Ishikawa (cell line): ENCODE measurements at regions not wholly inside any gene's neighbourhood (a gene's known extent, or its start where the extent isn't known, plus 50 kb on each side); places are given as distances from the start of the nearest gene placed in this dataset.

Experiments
- CEBPB ChIP-seq: IDR thresholded peaks from 2 replicates; pipeline ENCODE4 v1.6.1; 2012
- CREB1 ChIP-seq: IDR thresholded peaks from 2 replicates; pipeline ENCODE4 v1.6.1; 2012; ENCODE audit warnings: low read depth
- EGR1 ChIP-seq: IDR thresholded peaks from 2 replicates; pipeline ENCODE4 v1.6.1; 2012
- EP300 ChIP-seq: IDR thresholded peaks from 2 replicates; pipeline ENCODE4 v1.6.1; 2012; ENCODE audit warnings: borderline replicate concordance
- FOXM1 ChIP-seq: IDR thresholded peaks from 2 replicates; pipeline ENCODE4 v1.6.1; 2012; ENCODE audit warnings: low read depth, borderline replicate concordance
- NFIC ChIP-seq: IDR thresholded peaks from 2 replicates; pipeline ENCODE4 v1.6.1; 2012
- RAD21 ChIP-seq: IDR thresholded peaks from 2 replicates; pipeline ENCODE4 v1.6.1; 2012; ENCODE audit warnings: low read depth
- TAF1 ChIP-seq: IDR thresholded peaks from 2 replicates; pipeline ENCODE4 v1.6.1; 2012; ENCODE audit warnings: low read depth, mild to moderate bottlenecking
- TCF12 ChIP-seq: IDR thresholded peaks from 2 replicates; pipeline ENCODE4 v1.6.1; 2012; ENCODE audit warnings: low read depth
- TEAD4 ChIP-seq: IDR thresholded peaks from 2 replicates; pipeline ENCODE4 v1.6.1; 2012
- YY1 ChIP-seq: IDR thresholded peaks from 2 replicates; pipeline ENCODE4 v1.6.1; 2012; ENCODE audit warnings: low read depth
- ZBTB7A ChIP-seq: IDR thresholded peaks from 2 replicates; pipeline ENCODE4 v1.6.1; 2012; ENCODE audit warnings: low read depth
- TF ChIP-seq, protein P1 (sequence below): IDR thresholded peaks from 2 replicates; pipeline ENCODE4 v1.6.1; 2012
- TF ChIP-seq, protein P2 (sequence below): IDR thresholded peaks from 2 replicates; pipeline ENCODE4 v1.6.1; 2012
- TF ChIP-seq, protein P3 (sequence below): IDR thresholded peaks from 2 replicates; pipeline ENCODE4 v1.6.1; 2012; ENCODE audit warnings: low read depth, mild to moderate bottlenecking

DNA sequence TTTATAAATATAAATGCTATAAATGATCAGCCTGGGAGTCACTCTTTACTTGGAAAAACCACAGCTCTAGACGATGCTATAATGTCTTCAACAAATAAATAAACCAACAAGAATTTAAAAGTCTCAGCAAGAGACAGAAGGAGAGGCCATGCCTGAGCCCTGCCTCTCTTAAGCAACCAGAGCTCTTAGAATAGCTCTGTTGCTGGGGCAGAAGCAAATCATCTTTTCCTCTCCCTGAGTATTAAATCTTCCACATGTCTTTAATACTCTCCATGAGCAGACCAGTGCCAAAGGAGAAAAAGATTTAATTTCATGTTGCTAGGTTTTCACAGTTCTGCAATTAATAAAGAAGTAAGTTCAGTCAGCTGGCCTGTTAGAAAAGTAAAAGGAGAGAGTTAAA, 408.0 kb upstream of the SLC30A5 start:
- no peak for TF ChIP-seq NFIC
- TF ChIP-seq, protein P1, sequence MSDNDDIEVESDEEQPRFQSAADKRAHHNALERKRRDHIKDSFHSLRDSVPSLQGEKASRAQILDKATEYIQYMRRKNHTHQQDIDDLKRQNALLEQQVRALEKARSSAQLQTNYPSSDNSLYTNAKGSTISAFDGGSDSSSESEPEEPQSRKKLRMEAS, result no peak
- TF ChIP-seq YY1, result no peak
- TF ChIP-seq TAF1, result no peak
- no peak for TF ChIP-seq FOXM1
- TF ChIP-seq, protein P2, sequence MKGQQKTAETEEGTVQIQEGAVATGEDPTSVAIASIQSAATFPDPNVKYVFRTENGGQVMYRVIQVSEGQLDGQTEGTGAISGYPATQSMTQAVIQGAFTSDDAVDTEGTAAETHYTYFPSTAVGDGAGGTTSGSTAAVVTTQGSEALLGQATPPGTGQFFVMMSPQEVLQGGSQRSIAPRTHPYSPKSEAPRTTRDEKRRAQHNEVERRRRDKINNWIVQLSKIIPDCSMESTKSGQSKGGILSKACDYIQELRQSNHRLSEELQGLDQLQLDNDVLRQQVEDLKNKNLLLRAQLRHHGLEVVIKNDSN, result no peak
- TF ChIP-seq EP300, result no peak
- no peak for TF ChIP-seq TEAD4
- TF ChIP-seq CREB1, result no peak
- TF ChIP-seq EGR1, result no peak
- TF ChIP-seq TCF12, result no peak

DNA sequence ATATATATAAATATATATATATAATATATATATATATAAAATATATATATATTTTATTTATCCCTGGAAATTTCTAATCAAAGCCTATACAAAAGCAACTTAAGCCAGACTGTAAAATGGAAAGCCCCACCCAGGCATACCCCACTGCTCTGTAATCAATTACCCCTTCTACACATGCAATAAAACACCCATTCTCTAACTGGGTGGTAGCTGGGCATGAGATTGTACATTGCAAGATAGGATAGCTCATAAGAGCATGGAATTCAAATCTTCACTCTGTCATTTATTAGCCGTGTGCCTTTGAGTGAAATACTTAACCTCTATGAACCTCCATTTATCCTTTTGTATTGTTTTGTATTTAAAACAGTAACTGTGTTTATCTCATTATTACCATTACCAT, 405.3 kb upstream of the SLC30A5 start:
- TF ChIP-seq TEAD4, result no peak
- no peak for TF ChIP-seq FOXM1
- TF ChIP-seq EGR1, result no peak
- TF ChIP-seq TCF12, result no peak
- TF ChIP-seq YY1, result no peak
- TF ChIP-seq ZBTB7A, result no peak
- TF ChIP-seq EP300, result no peak
- no peak for TF ChIP-seq TAF1
- no peak for TF ChIP-seq RAD21
- no peak for TF ChIP-seq CREB1
- TF ChIP-seq, protein P1, result no peak
- TF ChIP-seq, protein P3, sequence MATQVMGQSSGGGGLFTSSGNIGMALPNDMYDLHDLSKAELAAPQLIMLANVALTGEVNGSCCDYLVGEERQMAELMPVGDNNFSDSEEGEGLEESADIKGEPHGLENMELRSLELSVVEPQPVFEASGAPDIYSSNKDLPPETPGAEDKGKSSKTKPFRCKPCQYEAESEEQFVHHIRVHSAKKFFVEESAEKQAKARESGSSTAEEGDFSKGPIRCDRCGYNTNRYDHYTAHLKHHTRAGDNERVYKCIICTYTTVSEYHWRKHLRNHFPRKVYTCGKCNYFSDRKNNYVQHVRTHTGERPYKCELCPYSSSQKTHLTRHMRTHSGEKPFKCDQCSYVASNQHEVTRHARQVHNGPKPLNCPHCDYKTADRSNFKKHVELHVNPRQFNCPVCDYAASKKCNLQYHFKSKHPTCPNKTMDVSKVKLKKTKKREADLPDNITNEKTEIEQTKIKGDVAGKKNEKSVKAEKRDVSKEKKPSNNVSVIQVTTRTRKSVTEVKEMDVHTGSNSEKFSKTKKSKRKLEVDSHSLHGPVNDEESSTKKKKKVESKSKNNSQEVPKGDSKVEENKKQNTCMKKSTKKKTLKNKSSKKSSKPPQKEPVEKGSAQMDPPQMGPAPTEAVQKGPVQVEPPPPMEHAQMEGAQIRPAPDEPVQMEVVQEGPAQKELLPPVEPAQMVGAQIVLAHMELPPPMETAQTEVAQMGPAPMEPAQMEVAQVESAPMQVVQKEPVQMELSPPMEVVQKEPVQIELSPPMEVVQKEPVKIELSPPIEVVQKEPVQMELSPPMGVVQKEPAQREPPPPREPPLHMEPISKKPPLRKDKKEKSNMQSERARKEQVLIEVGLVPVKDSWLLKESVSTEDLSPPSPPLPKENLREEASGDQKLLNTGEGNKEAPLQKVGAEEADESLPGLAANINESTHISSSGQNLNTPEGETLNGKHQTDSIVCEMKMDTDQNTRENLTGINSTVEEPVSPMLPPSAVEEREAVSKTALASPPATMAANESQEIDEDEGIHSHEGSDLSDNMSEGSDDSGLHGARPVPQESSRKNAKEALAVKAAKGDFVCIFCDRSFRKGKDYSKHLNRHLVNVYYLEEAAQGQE, result no peak
- TF ChIP-seq NFIC, result no peak

DNA sequence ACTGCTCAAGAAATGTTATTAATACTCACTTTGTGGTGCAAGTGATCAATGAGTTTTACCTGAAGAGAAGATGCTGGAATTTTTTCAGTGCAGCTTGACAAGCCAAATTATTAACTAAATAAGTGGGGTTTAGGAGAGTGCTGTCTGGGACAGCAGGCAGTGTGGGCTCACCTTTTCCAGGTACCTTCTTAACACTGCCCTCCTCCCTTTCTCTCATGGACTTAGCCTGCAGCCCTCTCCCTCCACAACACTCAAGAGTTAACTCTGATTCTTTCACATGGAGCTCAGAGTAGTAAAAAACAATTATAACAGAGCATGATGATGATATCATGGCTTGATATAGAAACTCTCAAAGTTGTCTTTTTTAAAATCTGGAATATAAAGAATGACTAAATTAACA, 404.8 kb upstream of the SLC30A5 start:
- TF ChIP-seq RAD21, result no peak
- no peak for TF ChIP-seq ZBTB7A
- TF ChIP-seq CEBPB, result no peak
- TF ChIP-seq, protein P1, result no peak
- no peak for TF ChIP-seq NFIC
- TF ChIP-seq, protein P3, result no peak
- no peak for TF ChIP-seq EP300
- no peak for TF ChIP-seq TCF12
- no peak for TF ChIP-seq EGR1
- no peak for TF ChIP-seq YY1
- TF ChIP-seq, protein P2, result no peak
- no peak for TF ChIP-seq CREB1
- TF ChIP-seq TAF1, result no peak
- TF ChIP-seq FOXM1, result no peak
- TF ChIP-seq TEAD4, result no peak

DNA sequence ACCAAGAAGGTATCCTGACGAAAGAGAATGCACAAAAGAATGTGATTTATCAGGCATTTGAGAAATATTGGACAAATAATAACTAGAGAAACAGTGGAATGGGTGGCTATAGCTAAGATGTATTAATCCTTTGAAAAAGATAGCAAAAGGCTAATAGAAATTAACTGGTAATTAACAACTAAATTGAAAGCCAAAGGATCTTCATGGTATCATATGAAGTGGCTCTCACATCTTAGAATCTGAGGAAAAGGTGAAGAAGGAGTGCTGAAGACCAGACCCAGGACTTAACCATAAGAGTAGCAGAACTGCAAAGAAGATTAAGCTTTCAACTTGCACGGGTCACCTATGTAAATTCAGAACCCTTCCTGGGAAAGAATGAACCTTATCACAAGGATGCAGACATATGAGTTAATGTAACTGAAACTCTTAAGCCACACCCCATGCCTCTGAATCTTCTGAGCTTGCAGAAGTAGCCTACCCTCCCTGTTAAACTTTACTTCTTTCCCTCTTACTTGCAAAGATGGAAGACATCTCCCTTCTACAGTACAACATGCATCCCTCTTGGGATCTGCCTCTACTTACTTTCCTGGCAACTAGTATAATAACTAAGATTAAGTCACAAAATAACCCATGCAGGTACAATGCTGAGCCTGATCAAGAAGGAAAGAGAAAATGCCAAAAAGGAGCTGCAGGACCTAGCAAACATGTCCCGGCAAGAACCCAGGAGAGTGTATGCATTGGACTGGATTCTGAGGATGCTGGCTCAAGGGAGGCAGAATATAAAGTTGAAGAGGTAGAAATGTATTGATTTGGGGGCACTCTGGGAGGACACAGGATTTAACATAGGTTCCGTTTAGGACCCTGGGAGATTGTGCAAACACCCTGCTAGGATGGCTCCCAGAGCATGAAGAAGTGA, 395.5 kb upstream of the SLC30A5 start:
- TF ChIP-seq EP300, result no peak
- TF ChIP-seq, protein P1, result no peak
- no peak for TF ChIP-seq CREB1
- TF ChIP-seq FOXM1, result no peak
- no peak for TF ChIP-seq CEBPB
- TF ChIP-seq, protein P2, result no peak
- no peak for TF ChIP-seq TAF1
- TF ChIP-seq TEAD4, result no peak
- no peak for TF ChIP-seq RAD21
- TF ChIP-seq EGR1, result no peak
- no peak for TF ChIP-seq NFIC
- no peak for TF ChIP-seq TCF12
- TF ChIP-seq, protein P3, result no peak
- TF ChIP-seq ZBTB7A, result no peak
- no peak for TF ChIP-seq YY1
